Caki2 (cell line): ENCODE measurements at regions not wholly inside any gene's neighbourhood (a gene's known extent, or its start where the extent isn't known, plus 50 kb on each side); places are given as distances from the start of the nearest gene placed in this dataset.

Experiments
- DNase-seq: peaks from one replicate; pipeline ENCODE4 v3.0.0-alpha.2; 2015; ENCODE audit warnings: low read depth
- in situ Hi-C: cut with HindIII; loops from 2 replicates; pipeline ENCODE4 v1.10.0; 2016; ENCODE audit warnings: low sequenced_read_pairs, low pct_unique_long_range_greater_than_20kb, mixed read lengths

DNA sequence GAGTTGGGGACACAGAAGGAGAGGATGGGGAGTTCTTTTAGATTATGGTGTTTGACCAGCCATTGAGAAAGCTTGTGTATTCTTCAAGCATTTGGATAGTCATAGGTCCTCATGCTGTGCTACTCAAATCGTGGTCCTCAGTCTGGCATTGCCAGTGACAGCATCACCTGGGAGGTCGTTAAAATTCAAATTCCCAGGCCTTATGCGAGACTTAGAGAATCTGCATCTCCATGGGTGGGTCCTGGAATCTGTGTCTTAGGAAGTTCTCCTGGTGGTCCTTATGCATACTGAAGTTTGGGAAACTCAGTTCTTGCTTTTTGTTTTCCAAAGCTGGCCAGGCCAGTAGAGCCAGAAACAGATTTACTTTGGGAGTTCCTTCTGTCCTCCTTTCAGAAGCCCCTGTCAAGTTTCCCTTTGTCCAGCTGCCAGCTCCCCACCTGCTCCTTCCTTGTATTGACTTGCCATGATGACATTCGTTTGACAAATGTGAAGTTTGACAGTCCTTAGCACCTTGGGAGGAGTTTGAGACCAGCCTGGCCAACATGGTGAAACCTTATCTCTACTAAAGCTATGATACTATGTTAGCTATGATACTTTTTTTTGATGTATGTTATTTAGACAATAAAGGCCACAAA, 95.6 kb downstream of the PALM2AKAP2 start:
- in situ Hi-C loops: no loop called here
- no peak for DNase-seq

DNA sequence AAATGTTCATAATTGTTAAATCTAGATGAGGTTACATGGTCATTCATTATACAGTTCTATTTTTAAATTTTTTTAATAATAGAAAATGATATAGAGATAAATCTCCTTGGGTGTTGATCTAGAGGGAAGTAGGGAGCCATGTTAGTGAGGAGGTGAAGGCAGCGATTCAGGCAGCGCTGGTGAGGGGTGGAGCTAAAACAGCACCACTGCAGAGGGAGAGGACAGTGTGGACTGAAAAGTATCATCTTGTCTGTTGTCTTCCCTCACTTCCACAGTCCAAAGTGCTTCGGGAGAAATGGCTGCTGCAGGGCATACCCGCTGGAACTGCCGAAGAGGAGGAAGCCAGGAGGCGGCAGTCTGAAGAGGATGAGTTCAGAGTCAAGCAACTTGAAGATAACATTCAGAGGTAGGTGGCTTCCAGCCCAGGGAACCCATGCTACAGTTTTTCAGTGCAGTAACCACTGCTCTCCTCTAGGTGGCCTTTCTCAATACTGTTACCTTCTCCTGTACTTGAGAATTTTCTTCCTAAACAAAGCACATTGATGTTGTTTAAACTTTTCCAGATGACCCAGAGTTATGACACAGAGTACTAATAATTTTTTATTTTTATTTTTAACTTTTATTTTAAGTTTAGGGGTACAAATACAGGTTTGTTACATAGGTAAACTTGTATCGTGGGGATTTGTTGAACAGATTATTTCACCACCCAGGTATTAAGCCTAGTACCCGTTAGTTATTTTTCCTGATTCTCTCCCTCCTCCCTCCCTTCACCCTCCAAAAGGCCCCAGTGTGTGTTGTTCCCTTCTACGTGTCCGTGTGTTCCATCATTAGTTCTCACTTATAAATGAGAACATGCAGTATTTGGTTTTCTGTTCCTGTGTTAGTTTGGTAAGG, 100.5 kb downstream of the PALM2AKAP2 start:
- in situ Hi-C loops: no loop called here
- DNase-seq: no peak

- no peak for DNase-seq
- in situ Hi-C loops: no loop called here
Measured at GRCh38 chr9:109883623-109884022, 103.6 kb downstream of the PALM2AKAP2 start.

- DNase-seq: no peak
- in situ Hi-C loops: no loop called here
Measured at GRCh38 chr9:109886041-109886440, 106.0 kb downstream of the PALM2AKAP2 start.

DNA sequence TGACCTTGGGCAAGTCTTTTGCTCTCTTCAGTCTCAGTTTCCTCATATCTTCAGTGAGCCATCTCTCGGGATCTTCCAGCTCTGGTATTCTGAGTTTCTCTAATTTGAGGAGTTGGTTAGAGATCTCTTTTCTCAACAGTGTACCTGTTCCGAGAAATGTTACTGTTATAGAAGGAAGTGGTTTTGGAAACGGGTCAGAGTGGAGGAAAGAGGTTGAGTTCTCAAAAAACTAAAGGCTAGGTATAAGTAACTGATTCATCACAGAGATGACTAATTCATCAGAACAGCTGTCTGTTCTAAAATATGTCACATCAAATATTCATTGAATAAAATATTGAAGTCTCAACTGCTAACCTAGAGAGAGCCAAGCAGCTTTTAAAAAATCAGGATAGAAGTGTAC, 106.6 kb downstream of the PALM2AKAP2 start:
- no peak for DNase-seq
- in situ Hi-C loops: no loop called here

DNA sequence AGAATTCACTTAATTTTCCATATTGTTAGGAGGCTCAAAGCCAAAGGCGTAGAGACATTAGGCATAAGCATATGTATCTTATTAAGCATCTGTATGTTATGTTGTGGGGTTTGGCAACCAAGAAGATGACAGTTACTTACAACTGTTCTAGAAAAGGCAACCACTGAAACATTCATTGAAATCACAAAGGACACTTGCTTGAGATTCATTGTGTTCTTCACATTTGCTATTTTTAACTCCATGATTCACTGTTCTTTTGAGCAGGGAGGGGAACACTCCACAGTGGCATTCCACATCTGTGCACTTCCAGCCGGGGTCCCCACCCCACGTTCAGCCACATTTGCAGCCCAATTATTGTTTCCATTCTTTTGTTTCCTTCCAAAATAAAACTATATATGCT, 107.1 kb downstream of the PALM2AKAP2 start:
- in situ Hi-C loops: no loop called here
- DNase-seq: no peak

DNA sequence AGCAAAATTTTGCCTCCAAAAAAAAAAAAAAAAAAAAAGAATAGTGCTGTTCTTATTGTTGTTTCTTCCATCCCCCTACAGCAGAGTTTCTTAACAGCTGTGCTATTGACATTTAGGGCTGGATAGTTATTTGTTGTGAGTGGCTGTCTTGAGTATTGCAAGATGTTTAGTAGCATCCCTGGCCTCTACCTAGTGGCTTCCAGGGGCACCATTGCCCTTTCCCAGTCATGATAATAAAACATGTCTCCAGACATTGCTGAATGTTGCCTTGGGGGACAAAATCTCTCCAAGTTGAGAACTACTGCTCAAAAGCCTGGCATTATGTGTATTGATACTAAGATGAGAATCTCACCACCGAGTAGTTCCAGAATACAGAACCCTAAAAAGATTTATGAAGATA, 108.7 kb downstream of the PALM2AKAP2 start:
- no peak for DNase-seq
- in situ Hi-C loops: no loop called here

GRCh38 chr9:109889456-109889855, 109.5 kb downstream of the PALM2AKAP2 start:
- DNase-seq: no peak
- in situ Hi-C loops: no loop called here

DNA sequence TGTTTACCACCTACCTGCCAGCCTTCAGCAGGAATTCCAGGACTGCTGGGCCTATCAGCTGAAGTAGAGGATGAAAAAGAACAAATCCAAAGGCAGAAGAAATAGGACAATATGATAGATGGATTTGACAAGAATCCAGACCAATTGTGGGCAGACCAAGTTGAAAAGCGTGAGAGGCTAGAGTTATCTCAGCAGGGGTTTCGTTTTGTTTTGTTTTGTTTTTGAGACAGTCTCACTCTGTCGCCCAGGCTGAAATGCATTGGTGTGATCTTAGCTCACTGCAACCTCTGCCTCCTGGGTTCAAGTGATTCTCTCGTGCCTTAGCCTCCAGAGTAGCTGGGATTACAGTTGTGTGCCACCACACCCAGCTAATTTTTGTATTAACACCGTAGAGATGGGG, 113.2 kb downstream of the PALM2AKAP2 start:
- in situ Hi-C loops: no loop called here

DNA sequence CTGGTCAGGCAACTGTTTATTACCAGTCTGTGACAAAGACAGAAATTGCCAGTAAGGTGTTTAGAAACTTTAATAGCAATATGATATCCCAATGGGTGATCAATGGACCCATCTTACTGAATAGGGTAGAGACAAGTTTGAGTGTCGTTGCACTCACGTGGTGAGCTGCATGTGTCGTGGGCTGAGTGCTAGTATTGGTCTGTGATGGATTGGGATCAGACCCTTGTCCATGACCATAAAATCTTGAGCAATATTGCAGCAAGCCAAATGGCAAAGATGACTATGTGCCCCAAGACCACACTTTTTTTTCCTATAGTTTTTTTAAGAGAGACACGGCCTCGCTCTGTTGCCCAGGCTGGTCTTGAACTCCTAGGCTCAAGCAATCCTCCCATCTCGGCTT, 114.5 kb downstream of the PALM2AKAP2 start:
- in situ Hi-C loops: no loop called here
- no peak for DNase-seq

More for the DNA sequence above, 113.2 kb downstream of the PALM2AKAP2 start:
- DNase-seq: no peak

DNA sequence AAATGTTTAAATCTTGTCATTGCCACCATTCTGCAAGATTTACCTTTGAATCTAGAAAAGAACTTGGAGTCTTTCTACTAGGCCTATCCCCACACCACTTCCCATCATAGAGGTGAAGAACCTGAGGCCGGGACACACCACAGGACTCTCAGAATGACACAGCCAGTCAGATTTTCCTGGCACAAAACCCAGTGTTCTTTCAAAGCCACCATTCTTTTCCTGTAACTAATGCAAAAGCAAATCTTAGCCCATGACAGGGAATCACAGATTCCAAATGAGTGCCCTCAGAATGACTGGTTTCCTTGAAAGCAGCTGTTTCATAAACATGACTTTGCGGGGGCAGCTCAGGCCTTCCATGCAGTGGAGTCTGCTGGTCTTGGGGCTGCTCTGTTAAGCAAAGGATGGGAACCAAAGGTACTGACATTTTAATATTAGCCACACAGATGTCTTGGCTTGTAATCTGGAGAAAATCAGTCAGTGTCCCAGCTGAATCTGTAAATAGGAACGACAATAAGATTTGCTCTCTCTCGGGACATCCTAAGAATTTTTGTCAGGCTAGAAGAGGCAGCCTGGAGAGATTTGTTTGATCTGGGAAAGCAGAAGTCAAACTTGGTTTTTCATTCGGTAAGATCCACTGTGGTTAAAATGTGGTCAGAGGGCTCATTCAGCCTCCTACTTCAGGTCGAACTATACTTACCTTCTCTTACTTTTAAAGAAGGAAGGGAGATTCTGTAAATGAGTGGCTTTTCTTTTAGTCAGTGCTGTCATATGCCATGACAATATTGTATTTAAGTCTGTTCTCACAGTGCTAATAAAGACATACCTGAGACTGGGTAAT, 115.1 kb downstream of the PALM2AKAP2 start:
- no peak for DNase-seq
- in situ Hi-C loops: no loop called here

GRCh38 chr9:109901201-109901600, 121.2 kb downstream of the PALM2AKAP2 start:
- in situ Hi-C loops: no loop called here
- no peak for DNase-seq

DNA sequence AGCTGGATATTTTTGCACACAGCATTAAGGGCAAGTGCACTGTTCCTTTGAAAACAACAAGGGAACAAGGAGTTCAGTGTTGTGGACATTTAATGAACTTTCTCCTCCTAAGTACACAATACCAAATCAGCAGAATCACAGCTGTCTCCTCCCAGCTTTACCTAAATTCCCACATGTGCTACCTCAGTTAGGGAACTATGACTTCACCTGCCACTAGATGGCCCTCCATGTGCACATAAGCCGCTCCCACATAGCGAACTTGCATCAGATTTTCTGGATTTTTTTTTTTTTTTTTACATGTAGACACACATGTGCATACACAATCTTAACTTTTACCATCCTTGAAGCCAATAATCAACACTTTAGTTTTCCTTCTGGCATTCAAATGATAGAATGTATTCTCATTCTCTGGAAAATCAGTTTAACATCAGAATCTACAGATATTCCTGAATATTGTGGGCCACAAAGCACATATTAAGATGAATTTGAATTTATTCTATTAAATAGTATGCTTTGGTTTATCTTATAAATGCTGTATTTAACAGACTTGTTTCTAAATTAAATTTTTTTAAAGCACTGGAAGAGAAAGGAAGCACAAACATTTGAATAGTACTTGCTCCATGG, 123.6 kb downstream of the PALM2AKAP2 start:
- DNase-seq: peak; percentile 58
- in situ Hi-C loops: no loop called here

DNA sequence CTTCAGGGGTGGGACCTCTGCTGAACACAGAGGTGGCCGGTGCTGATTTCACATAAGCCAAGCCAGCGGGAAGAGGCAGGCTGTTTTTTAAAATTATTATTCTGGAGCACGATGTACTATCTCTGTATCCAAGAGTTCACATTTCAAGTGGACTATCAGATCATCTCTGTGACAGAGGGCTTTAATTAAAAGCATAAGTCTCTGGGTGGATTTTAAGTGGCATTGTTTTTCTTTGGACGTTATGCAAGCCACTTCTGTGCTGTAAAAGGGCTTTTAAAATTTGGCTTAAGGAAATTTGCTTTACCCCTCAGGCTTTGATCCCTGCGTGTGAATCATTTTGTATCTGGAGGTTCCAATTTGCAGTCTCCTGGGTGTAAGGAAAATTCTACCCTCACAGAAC, 124.7 kb downstream of the PALM2AKAP2 start:
- DNase-seq: no peak
- in situ Hi-C loops: no loop called here

GRCh38 chr9:109905472-109905871, 125.5 kb downstream of the PALM2AKAP2 start:
- no peak for DNase-seq
- in situ Hi-C loops: no loop called here

- no peak for DNase-seq
- in situ Hi-C loops: no loop called here
Measured at GRCh38 chr9:109906766-109907382, 126.9 kb downstream of the PALM2AKAP2 start.

GRCh38 chr9:109907400-109907799, 127.4 kb downstream of the PALM2AKAP2 start:
- DNase-seq: peak; percentile 33
- in situ Hi-C loops: no loop called here

DNA sequence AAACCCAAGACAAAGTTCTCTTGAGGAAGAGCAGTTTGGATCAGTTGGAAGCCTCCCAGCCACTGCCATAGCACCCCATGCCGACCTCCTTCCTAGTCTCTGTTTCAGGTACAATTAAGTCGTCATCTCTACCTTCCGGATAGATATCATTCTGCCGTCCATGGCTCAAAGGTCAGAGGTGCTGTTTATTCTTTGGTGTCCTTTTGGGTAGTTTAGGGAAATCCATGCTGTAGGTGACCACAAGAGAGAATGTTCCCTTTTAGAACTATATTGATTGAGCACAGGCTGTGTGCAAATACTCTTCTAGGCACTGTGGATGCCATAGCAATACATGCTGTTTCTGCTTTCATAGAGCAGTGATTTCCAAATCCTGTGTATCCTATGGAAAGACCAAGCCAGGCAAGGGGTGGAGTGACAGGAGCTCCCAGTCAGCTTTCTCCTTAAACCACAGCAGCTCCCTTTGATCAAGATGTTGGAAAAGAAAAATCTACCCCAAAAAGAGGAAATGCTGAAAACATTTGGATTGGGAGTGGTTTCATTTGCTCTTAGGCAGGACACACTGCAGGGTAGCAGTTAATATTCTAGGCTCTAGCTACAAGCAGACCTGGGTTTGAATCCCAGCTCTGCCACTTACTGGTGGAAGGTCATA, 127.9 kb downstream of the PALM2AKAP2 start:
- in situ Hi-C loops: no loop called here
- no peak for DNase-seq
